ENCODE measurements at regions not wholly inside any gene's neighbourhood (a gene's known extent, or its start where the extent isn't known, plus 50 kb on each side); places are given as distances from the start of the nearest gene placed in this dataset.
A peak's percentile ranks its signal among the peaks of the same experiment; 100 is the strongest.

- no peak for DNase-seq
These were observed 352.7 kb upstream of the ZNF507 start for GRCh38 chr19:31992750-31993149.

- DNase-seq, result no peak
These were observed 349.9 kb upstream of the ZNF507 start for GRCh38 chr19:31995546-31995945.

GRCh38 chr19:32010071-32010470 lies 335.3 kb upstream of the ZNF507 start:
- no peak for DNase-seq

GRCh38 chr19:32012206-32012605 lies 333.2 kb upstream of the ZNF507 start:
- no peak for DNase-seq

GRCh38 chr19:32012886-32013631 lies 332.4 kb upstream of the ZNF507 start:
- no peak for DNase-seq

- no peak for DNase-seq
These were observed 328.0 kb upstream of the ZNF507 start for GRCh38 chr19:32017176-32017953.

GRCh38 chr19:32018014-32018413 lies 327.4 kb upstream of the ZNF507 start:
- no peak for DNase-seq

- DNase-seq, result no peak
These were observed 324.9 kb upstream of the ZNF507 start for GRCh38 chr19:32020538-32020937.

- no peak for DNase-seq
These were observed 323.3 kb upstream of the ZNF507 start for GRCh38 chr19:32022044-32022640.

GRCh38 chr19:32022731-32023563 lies 322.5 kb upstream of the ZNF507 start:
- DNase-seq, result no peak

GRCh38 chr19:32023564-32023832 lies 321.9 kb upstream of the ZNF507 start:
- no peak for DNase-seq

GRCh38 chr19:32029235-32029634 lies 316.2 kb upstream of the ZNF507 start:
- no peak for DNase-seq

- DNase-seq, result peak; percentile 17
These were observed 312.8 kb upstream of the ZNF507 start for GRCh38 chr19:32032561-32032960.

- DNase-seq, result no peak
These were observed 309.8 kb upstream of the ZNF507 start for GRCh38 chr19:32035626-32036025.

GRCh38 chr19:32038021-32038920 lies 307.1 kb upstream of the ZNF507 start:
- DNase-seq, result no peak

GRCh38 chr19:32038961-32039360 lies 306.4 kb upstream of the ZNF507 start:
- DNase-seq, result no peak

- DNase-seq, result no peak
These were observed 306.0 kb upstream of the ZNF507 start for GRCh38 chr19:32039440-32039839.

GRCh38 chr19:32040236-32040635 lies 305.2 kb upstream of the ZNF507 start:
- DNase-seq, result no peak

- peak; percentile 49 for DNase-seq
These were observed 303.6 kb upstream of the ZNF507 start for GRCh38 chr19:32041681-32042292.

GRCh38 chr19:32047788-32048187 lies 297.6 kb upstream of the ZNF507 start:
- DNase-seq, result no peak

- DNase-seq, result no peak
These were observed 292.0 kb upstream of the ZNF507 start for GRCh38 chr19:32053376-32053775.

- DNase-seq, result no peak
These were observed 291.5 kb upstream of the ZNF507 start for GRCh38 chr19:32053861-32054260.

Data from hematopoietic multipotent progenitor cell treated with erythropoietin and hydrocortisone succinate and interleukin-3 and kit ligand, for 8 days (in vitro differentiated cells).